ENCODE measurements at regions not wholly inside any gene's neighbourhood (a gene's known extent, or its start where the extent isn't known, plus 50 kb on each side); places are given as distances from the start of the nearest gene placed in this dataset.

- H3F3A ChIP-seq (replicated peaks; ENCODE audit: insufficient read depth), result no peaks in the 10 kb centered on the region
- H3K4me2 ChIP-seq, result no peak overlapping the region
- no peak overlapping the region for H3K4me3 ChIP-seq (ENCODE audit: low read depth in 2 of 2, low read length in 1 of 2)
- no peaks in the 10 kb centered on the region for H3K9me2 ChIP-seq
- no peaks in the 10 kb centered on the region for H3K4me1 ChIP-seq (ENCODE audit: control insufficient read depth in 1 of 2, insufficient read depth in 2 of 2, low read depth in 1 of 2, low read length in 1 of 2)
- ChIA-PET POLR2A (no interaction called here), CTCF (interaction anchor here (0.6 to 1.0 kb wide), 3 partner anchors 11 to 1453 kb away, joined by 3 to 5 read pairs (median 3); no protein-coding TSS in a partner anchor)
- H3K36me3 ChIP-seq (replicated peaks in 1 of 2; ENCODE audit: control insufficient read depth in 1 of 2, insufficient read depth in 2 of 2, low read length in 1 of 2), result no peaks in the 10 kb centered on the region
- no peaks in the 10 kb centered on the region for H3K79me2 ChIP-seq (ENCODE audit: insufficient read depth)
- no peak overlapping the region for H3K27ac ChIP-seq (ENCODE audit: low read depth in 2 of 2, low read length in 1 of 2)
- H3K27me3 ChIP-seq (ENCODE audit: insufficient read depth), result no peaks in the 10 kb centered on the region
- no peaks in the 10 kb centered on the region for H4K20me1 ChIP-seq (ENCODE audit: insufficient read depth)
- TF ChIP-seq FOXJ3 (CRISPR knock-in tag; IDR thresholded peaks at IDR 0.05), result no peak
- TF ChIP-seq RCOR1 (IDR thresholded peaks at IDR 0.05; ENCODE audit: low read length), result no peak
- H3K9ac ChIP-seq, result no peak overlapping the region
- no peaks in the 10 kb centered on the region for H3K9me3 ChIP-seq
- 52% methylated on average over 9 of the region's 9 CpGs for WGBS (ENCODE audit: low lambda C conversion rate)
- H2AFZ ChIP-seq (ENCODE audit: low read depth), result no peak overlapping the region
- no peak for DNase-seq
Measured at GRCh38 chr13:106702505-106702904, 134.6 kb upstream of the ARGLU1 start.

- H3K4me3 ChIP-seq (ENCODE audit: low read depth in 2 of 2, low read length in 1 of 2), result no peak overlapping the region
- H3K27ac ChIP-seq (ENCODE audit: low read depth in 2 of 2, low read length in 1 of 2), result no peak overlapping the region
- H3K4me1 ChIP-seq (ENCODE audit: control insufficient read depth in 1 of 2, insufficient read depth in 2 of 2, low read depth in 1 of 2, low read length in 1 of 2), result no peaks in the 10 kb centered on the region
- POLR2A ChIA-PET, result no interaction called here
- TF ChIP-seq PBX3 (IDR thresholded peaks at IDR 0.05) (no peak), RCOR1 (IDR thresholded peaks at IDR 0.05; ENCODE audit: low read length) (no peak), SIN3A (IDR thresholded peaks at IDR 0.05; ENCODE audit: borderline replicate concordance, low read depth, low read length) (no peak), EP300 (IDR thresholded peaks at IDR 0.05; ENCODE audit: borderline replicate concordance in 1 of 2, low read depth in 1 of 2, low read length in 1 of 2) (no peak), RAD21 (IDR thresholded peaks at IDR 0.05; ENCODE audit: low read length) (no peak), GATA2 (CRISPR knock-in tag; IDR thresholded peaks at IDR 0.05) (no peak), TAF1 (IDR thresholded peaks at IDR 0.05; ENCODE audit: borderline replicate concordance, low read depth, low read length) (no peak), ELF1 (IDR thresholded peaks at IDR 0.05) (no peak), CHD2 (IDR thresholded peaks at IDR 0.05; ENCODE audit: low read length, partially characterized antibody) (no peak)
- H3F3A ChIP-seq (replicated peaks; ENCODE audit: insufficient read depth), result no peaks in the 10 kb centered on the region
- no peaks in the 10 kb centered on the region for H3K27me3 ChIP-seq (ENCODE audit: insufficient read depth)
- no peak overlapping the region for H3K9ac ChIP-seq
- no peak for DNase-seq
- H3K4me2 ChIP-seq, result no peak overlapping the region
- WGBS (ENCODE audit: low lambda C conversion rate), result 60% methylated on average over 17 of the region's 17 CpGs
- no peaks in the 10 kb centered on the region for H3K79me2 ChIP-seq (ENCODE audit: insufficient read depth)
- no peaks in the 10 kb centered on the region for H3K9me3 ChIP-seq
- no peaks in the 10 kb centered on the region for H3K36me3 ChIP-seq (replicated peaks in 1 of 2; ENCODE audit: control insufficient read depth in 1 of 2, insufficient read depth in 2 of 2, low read length in 1 of 2)
- H4K20me1 ChIP-seq (ENCODE audit: insufficient read depth), result no peaks in the 10 kb centered on the region
- H3K9me2 ChIP-seq, result no peaks in the 10 kb centered on the region
- CTCF ChIA-PET, result interaction anchor here (0.6 to 0.7 kb wide), 2 partner anchors 87 to 1454 kb away, joined by 3 read pairs; no protein-coding TSS in a partner anchor
- no peak overlapping the region for H2AFZ ChIP-seq (ENCODE audit: low read depth)
Measured at GRCh38 chr13:106701771-106702341, 133.9 kb upstream of the ARGLU1 start.

GRCh38 chr13:106700439-106700838, 132.5 kb upstream of the ARGLU1 start:
- Histone ChIP-seq H3K27me3 (ENCODE audit: insufficient read depth) (no peaks in the 10 kb centered on the region), H3K79me2 (ENCODE audit: insufficient read depth) (no peaks in the 10 kb centered on the region), H3K36me3 (replicated peaks in 1 of 2; ENCODE audit: control insufficient read depth in 1 of 2, insufficient read depth in 2 of 2, low read length in 1 of 2) (no peaks in the 10 kb centered on the region), H3K4me1 (ENCODE audit: control insufficient read depth in 1 of 2, insufficient read depth in 2 of 2, low read depth in 1 of 2, low read length in 1 of 2) (no peaks in the 10 kb centered on the region), H4K20me1 (ENCODE audit: insufficient read depth) (no peaks in the 10 kb centered on the region), H3K9me3 (no peaks in the 10 kb centered on the region), H3K4me3 (ENCODE audit: low read depth in 2 of 2, low read length in 1 of 2) (no peak overlapping the region), H3K9me2 (no peaks in the 10 kb centered on the region), H3K4me2 (no peak overlapping the region), H2AFZ (ENCODE audit: low read depth) (no peak overlapping the region), H3F3A (replicated peaks; ENCODE audit: insufficient read depth) (no peaks in the 10 kb centered on the region), H3K27ac (ENCODE audit: low read depth in 2 of 2, low read length in 1 of 2) (no peak overlapping the region), H3K9ac (no peak overlapping the region)
- DNase-seq, result no peak
- WGBS (ENCODE audit: low lambda C conversion rate), result 27% methylated on average over 4 of the region's 4 CpGs
- ChIA-PET CTCF (no interaction called here), POLR2A (no interaction called here)
- TF ChIP-seq ELF1 (IDR thresholded peaks at IDR 0.05) (no peak), RCOR1 (IDR thresholded peaks at IDR 0.05; ENCODE audit: low read length) (no peak), EZH2phosphoT487 (IDR thresholded peaks at IDR 0.05; ENCODE audit: borderline replicate concordance, low read depth) (no peak), SMC3 (IDR thresholded peaks at IDR 0.05; ENCODE audit: low read depth, low read length) (no peak), ZBTB33 (IDR thresholded peaks at IDR 0.05; ENCODE audit: borderline replicate concordance, low read depth) (no peak), IRF3 (IDR thresholded peaks at IDR 0.05; ENCODE audit: low read depth, low read length) (no peak), TEAD4 (IDR thresholded peaks at IDR 0.05; ENCODE audit: borderline replicate concordance, insufficient read depth) (no peak)
